MM.1S (cell line): ENCODE measurements at regions not wholly inside any gene's neighbourhood (a gene's known extent, or its start where the extent isn't known, plus 50 kb on each side); places are given as distances from the start of the nearest gene placed in this dataset.

Source experiments
- DNase-seq: peaks from one replicate; pipeline ENCODE4 v3.0.0-alpha.2; 2015
- H2AFZ ChIP-seq: fragments of 300-600 bp; sonication (generic); 2 replicates; pipeline ENCODE4 v1.6.0; 2016; ENCODE audit warnings: antibody characterized with exemption, low read length
- H3F3A ChIP-seq: fragments of 300-600 bp; sonication (generic); 2 replicates; pipeline ENCODE4 v1.6.1; 2016; ENCODE audit warnings: mild to moderate bottlenecking, antibody characterized with exemption, low read length, moderate library complexity, mixed read lengths; ENCODE audit not compliant: insufficient read depth
- H3K27ac ChIP-seq: fragments of 300-600 bp; sonication (generic); 2 replicates; pipeline ENCODE4 v1.5.1; 2016; ENCODE audit warnings: mild to moderate bottlenecking, low read length
- H3K27me3 ChIP-seq: fragments of 300-600 bp; sonication (generic); replicated peaks from 2 replicates; pipeline ENCODE4 v1.6.0; 2016; ENCODE audit warnings: low read length; ENCODE audit not compliant: insufficient read depth
- H3K36me3 ChIP-seq: fragments of 300-600 bp; sonication (generic); replicated peaks from 2 replicates; pipeline ENCODE4 v1.6.1; 2016; ENCODE audit warnings: mild to moderate bottlenecking, low read length, mixed read lengths; ENCODE audit not compliant: insufficient read depth
- H3K4me1 ChIP-seq: fragments of 300-600 bp; sonication (generic); 2 replicates; pipeline ENCODE4 v1.6.1; 2016; ENCODE audit warnings: low read length, mixed read lengths
- H3K4me2 ChIP-seq: fragments of 300-600 bp; sonication (generic); 2 replicates; pipeline ENCODE4 v1.6.0; 2016; ENCODE audit warnings: low read depth, low read length
- H3K4me3 ChIP-seq: fragments of 300-600 bp; sonication (generic); 2 replicates; pipeline ENCODE4 v1.5.1; 2016; ENCODE audit warnings: low read length, mixed read lengths
- H3K79me2 ChIP-seq: fragments of 300-600 bp; sonication (generic); 2 replicates; pipeline ENCODE4 v1.6.1; 2016; ENCODE audit warnings: mixed run types, low read length, mixed read lengths
- H3K9ac ChIP-seq: fragments of 300-600 bp; sonication (generic); 2 replicates; pipeline ENCODE4 v1.6.1; 2016; ENCODE audit warnings: low read length, mixed read lengths
- H3K9me2 ChIP-seq: fragments of 300-600 bp; sonication (generic); replicated peaks from 2 replicates; pipeline ENCODE4 v1.6.1; 2016; ENCODE audit warnings: mild to moderate bottlenecking, low read length, mixed read lengths; ENCODE audit not compliant: insufficient read depth
- H3K9me3 ChIP-seq: fragments of 300-600 bp; sonication (generic); replicated peaks from 2 replicates; pipeline ENCODE4 v1.6.1; 2016; ENCODE audit warnings: mild to moderate bottlenecking, low read length, mixed read lengths; ENCODE audit not compliant: insufficient read depth
- H4K20me1 ChIP-seq: fragments of 300-600 bp; sonication (generic); 2 replicates; pipeline ENCODE4 v1.6.1; 2016; ENCODE audit warnings: mild to moderate bottlenecking, low read length, moderate library complexity, mixed read lengths; ENCODE audit not compliant: insufficient read depth
- CTCF ChIP-seq: fragments of 300-600 bp; sonication (generic); IDR thresholded peaks from 2 replicates; pipeline ENCODE4 v1.5.1; 2016; ENCODE audit warnings: antibody characterized with exemption, low read length, mixed read lengths
- EZH2 ChIP-seq: fragments of 300-600 bp; sonication (generic); optimal IDR thresholded peaks from 2 replicates; pipeline ENCODE3; 2017; ENCODE audit warnings: low read depth, mild to moderate bottlenecking, antibody characterized with exemption, low read length, mixed read lengths
- EZH2phosphoT487 ChIP-seq: fragments of 300-600 bp; sonication (generic); IDR thresholded peaks from 2 replicates; pipeline ENCODE4 v1.6.1; 2018; ENCODE audit warnings: antibody characterized with exemption, low read length

- no peak overlapping the region for H3K9ac ChIP-seq
Measured at GRCh38 chr14:42004321-42004720, 397.6 kb downstream of the LRFN5 start.

GRCh38 chr14:42002141-42002540 is 395.5 kb downstream of the LRFN5 start:
- H3K27me3 ChIP-seq = no peaks in the 10 kb centered on the region

More at GRCh38 chr14:42004321-42004720, 397.6 kb downstream of the LRFN5 start:
- Histone ChIP-seq H4K20me1 (no peaks in the 10 kb centered on the region), H2AFZ (no peak overlapping the region), H3K9me3 (no peaks in the 10 kb centered on the region), H3K27ac (no peak overlapping the region), H3K9me2 (no peaks in the 10 kb centered on the region), H3K36me3 (no peaks in the 10 kb centered on the region), H3K79me2 (no peaks in the 10 kb centered on the region), H3K4me1 (no peaks in the 10 kb centered on the region), H3F3A (no peaks in the 10 kb centered on the region), H3K4me3 (no peak overlapping the region), H3K27me3 (no peaks in the 10 kb centered on the region), H3K4me2 (no peak overlapping the region)
- DNase-seq = no peak
- TF ChIP-seq CTCF = no peak
- no peak for TF ChIP-seq EZH2phosphoT487
- TF ChIP-seq EZH2 = no peak

GRCh38 chr14:42001431-42001830 is 394.8 kb downstream of the LRFN5 start:
- no peak for DNase-seq
- no peak overlapping the region for H3K4me3 ChIP-seq
- no peaks in the 10 kb centered on the region for H3K4me1 ChIP-seq
- no peaks in the 10 kb centered on the region for H3F3A ChIP-seq
- no peak for TF ChIP-seq EZH2phosphoT487
- TF ChIP-seq EZH2 = no peak
- TF ChIP-seq CTCF = no peak
- no peaks in the 10 kb centered on the region for H3K9me2 ChIP-seq
- H4K20me1 ChIP-seq = no peaks in the 10 kb centered on the region
- H3K36me3 ChIP-seq = no peaks in the 10 kb centered on the region
- no peaks in the 10 kb centered on the region for H3K27me3 ChIP-seq
- H3K79me2 ChIP-seq = no peaks in the 10 kb centered on the region
- no peak overlapping the region for H3K9ac ChIP-seq
- H3K4me2 ChIP-seq = no peak overlapping the region
- no peaks in the 10 kb centered on the region for H3K9me3 ChIP-seq
- H2AFZ ChIP-seq = no peak overlapping the region
- H3K27ac ChIP-seq = no peak overlapping the region

More at GRCh38 chr14:42002141-42002540, 395.5 kb downstream of the LRFN5 start:
- Histone ChIP-seq H3K9ac (no peak overlapping the region), H4K20me1 (no peaks in the 10 kb centered on the region), H3K4me3 (no peak overlapping the region), H3K4me1 (no peaks in the 10 kb centered on the region), H2AFZ (no peak overlapping the region), H3K79me2 (no peaks in the 10 kb centered on the region), H3K36me3 (no peaks in the 10 kb centered on the region), H3K9me2 (no peaks in the 10 kb centered on the region), H3K4me2 (no peak overlapping the region), H3K9me3 (no peaks in the 10 kb centered on the region), H3K27ac (no peak overlapping the region), H3F3A (no peaks in the 10 kb centered on the region)
- TF ChIP-seq EZH2 = no peak
- TF ChIP-seq CTCF = no peak
- TF ChIP-seq EZH2phosphoT487 = no peak
- no peak for DNase-seq
